ENCODE measurements at regions not wholly inside any gene's neighbourhood (a gene's known extent, or its start where the extent isn't known, plus 50 kb on each side); places are given as distances from the start of the nearest gene placed in this dataset.

DNA sequence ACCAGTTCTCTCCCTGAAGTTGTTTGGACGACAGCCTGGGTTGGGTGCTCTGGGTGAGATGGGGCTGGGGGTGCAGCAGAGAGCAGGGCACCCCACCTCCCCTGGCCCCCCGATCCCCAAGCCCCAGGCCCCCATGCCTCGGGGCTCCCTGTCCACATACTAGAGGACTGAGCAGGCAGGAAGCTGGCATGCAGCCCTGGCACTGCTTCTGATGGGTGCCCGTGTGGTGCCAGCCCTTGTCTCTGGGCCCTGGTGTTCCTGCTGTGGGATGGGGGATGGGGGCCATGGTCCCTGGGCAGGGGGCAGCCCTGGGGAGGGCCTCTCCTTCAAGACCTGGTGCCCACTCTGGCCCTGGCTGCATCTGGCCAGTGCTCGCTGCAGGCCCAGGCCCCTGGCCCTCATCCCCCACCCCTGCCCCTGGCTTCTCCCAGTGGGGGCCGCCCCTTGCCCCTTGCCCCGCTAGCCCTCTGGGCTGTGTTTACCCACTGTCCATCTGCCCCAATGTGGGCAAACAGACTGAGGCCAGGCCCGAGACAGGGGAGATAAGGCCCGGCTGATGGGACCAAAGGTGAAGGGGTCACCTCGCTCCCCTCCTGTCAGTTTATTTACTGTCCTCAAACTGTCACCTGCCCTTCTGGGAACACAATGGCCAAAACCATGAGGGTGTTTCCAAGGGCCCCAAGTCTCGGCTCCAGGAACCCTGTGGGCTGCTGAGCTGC lies 67.3 kb upstream of the RXRA start:
- TF ChIP-seq, protein P1, sequence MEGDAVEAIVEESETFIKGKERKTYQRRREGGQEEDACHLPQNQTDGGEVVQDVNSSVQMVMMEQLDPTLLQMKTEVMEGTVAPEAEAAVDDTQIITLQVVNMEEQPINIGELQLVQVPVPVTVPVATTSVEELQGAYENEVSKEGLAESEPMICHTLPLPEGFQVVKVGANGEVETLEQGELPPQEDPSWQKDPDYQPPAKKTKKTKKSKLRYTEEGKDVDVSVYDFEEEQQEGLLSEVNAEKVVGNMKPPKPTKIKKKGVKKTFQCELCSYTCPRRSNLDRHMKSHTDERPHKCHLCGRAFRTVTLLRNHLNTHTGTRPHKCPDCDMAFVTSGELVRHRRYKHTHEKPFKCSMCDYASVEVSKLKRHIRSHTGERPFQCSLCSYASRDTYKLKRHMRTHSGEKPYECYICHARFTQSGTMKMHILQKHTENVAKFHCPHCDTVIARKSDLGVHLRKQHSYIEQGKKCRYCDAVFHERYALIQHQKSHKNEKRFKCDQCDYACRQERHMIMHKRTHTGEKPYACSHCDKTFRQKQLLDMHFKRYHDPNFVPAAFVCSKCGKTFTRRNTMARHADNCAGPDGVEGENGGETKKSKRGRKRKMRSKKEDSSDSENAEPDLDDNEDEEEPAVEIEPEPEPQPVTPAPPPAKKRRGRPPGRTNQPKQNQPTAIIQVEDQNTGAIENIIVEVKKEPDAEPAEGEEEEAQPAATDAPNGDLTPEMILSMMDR (IDR thresholded peaks at IDR 0.05) = no peak
- no peak for TF ChIP-seq POLR2A (IDR thresholded peaks at IDR 0.05)
